ENCODE measurements at regions not wholly inside any gene's neighbourhood (a gene's known extent, or its start where the extent isn't known, plus 50 kb on each side); places are given as distances from the start of the nearest gene placed in this dataset.

DNA sequence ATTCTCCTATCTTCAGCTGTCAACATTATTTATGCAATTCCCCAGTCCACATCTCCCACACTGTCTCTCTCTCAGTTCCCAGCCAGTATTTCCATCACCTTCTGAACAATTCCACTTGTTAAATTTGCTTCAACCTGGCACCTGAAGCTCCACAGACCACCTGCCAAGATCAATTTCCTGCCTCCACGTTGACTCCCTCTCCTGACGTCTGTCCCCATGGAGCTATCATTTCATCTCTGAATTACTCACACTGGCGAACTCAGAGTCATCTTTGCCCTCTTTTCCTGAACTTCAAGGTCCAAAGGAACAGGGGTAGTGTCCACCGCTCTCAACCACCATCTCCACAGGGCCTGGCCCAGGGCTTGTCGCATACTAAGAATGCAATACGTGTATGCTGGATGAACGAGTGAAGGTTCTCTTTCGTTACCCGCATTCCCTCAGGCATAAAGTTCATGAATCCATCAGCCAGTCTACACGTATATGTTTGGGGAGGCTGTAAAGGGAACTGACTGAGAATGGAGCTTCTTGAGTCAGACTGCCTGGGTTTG is 183.3 kb downstream of the JCAD start:
- Histone ChIP-seq H3K4me2 (ENCODE audit: insufficient read depth, low read length) (no peak overlapping the region), H3K9me1 (ENCODE audit: control insufficient read depth, insufficient read depth, low read length) (no peaks in the 10 kb centered on the region), H3K27ac (ENCODE audit: extremely low read depth, low read depth, low read length) (no peak overlapping the region), H4K20me1 (replicated peaks; ENCODE audit: control insufficient read depth, insufficient read depth, low read length) (no peaks in the 10 kb centered on the region; the same call in 1 of the 2 replicates), H2AFZ (ENCODE audit: low read depth, low read length) (no peak overlapping the region), H3K4me3 (no peak overlapping the region), H3K9ac (ENCODE audit: insufficient read depth in 1 of 2, low read depth in 2 of 2, low read length in 2 of 2) (no peak overlapping the region), H3K4me1 (replicated peaks in 1 of 2; ENCODE audit: control insufficient read depth in 2 of 2, insufficient read depth in 2 of 2, low read length in 2 of 2) (no peaks in the 10 kb centered on the region), H3K27me3 (ENCODE audit: control insufficient read depth in 2 of 2, insufficient read depth in 2 of 2, low read length in 2 of 2) (peaks cover 2 to 31% of the 10 kb centered on the region in 2 experiments; a peak in 4 of 5 replicates), H3K36me3 (ENCODE audit: control insufficient read depth, insufficient read depth, low read length) (no peaks in the 10 kb centered on the region), H3K79me2 (ENCODE audit: control insufficient read depth, insufficient read depth, low read length) (no peaks in the 10 kb centered on the region), H3K9me3 (replicated peaks; ENCODE audit: control insufficient read depth, insufficient read depth, low read depth, low read length) (no peaks in the 10 kb centered on the region)
- FAIRE-seq (no peak), ATAC-seq (no peak), DNase-seq (ENCODE audit: extremely low read depth in 1 of 4, low spot score in 3 of 4) (no peak)
- ChIA-PET POLR2A (no interaction called here), CTCF (ENCODE audit: low intra/inter-chr PET ratio) (no interaction called here)
- under 1% methylated on average over 10 of the region's 10 CpGs for WGBS (ENCODE audit: insufficient coverage, low coverage, missing lambda C conversion rate)
- no TSS peak for BruUV-seq (replicated peaks)
- no peak for TF ChIP-seq ZNF280A (IDR thresholded peaks at IDR 0.05; ENCODE audit: low read depth, partially characterized antibody)
- no peak for TF ChIP-seq ZNF699 (CRISPR knock-in tag; IDR thresholded peaks at IDR 0.05; ENCODE audit: insufficient replicate concordance)
- no peak for TF ChIP-seq POLR2H (tag; IDR thresholded peaks at IDR 0.05; ENCODE audit: low read depth)
- no peak for TF ChIP-seq SNRNP70 (optimal IDR thresholded peaks at IDR 0.05; ENCODE audit: low read depth, low read length)
- no peak for TF ChIP-seq ZNF583 (CRISPR knock-in tag; IDR thresholded peaks at IDR 0.05)
- TF ChIP-seq EP400 (IDR thresholded peaks at IDR 0.05): no peak
- no peak for TF ChIP-seq DEAF1 (CRISPR knock-in tag; IDR thresholded peaks at IDR 0.05)
- TF ChIP-seq ZNF707 (CRISPR knock-in tag; conservative IDR thresholded peaks at IDR 0.05): no peak
- in situ Hi-C loops (cut with MboI) (no loop called here), intact Hi-C loops (cut with micrococcal nuclease) (no loop called here)

Data from K562 (cell line).